ENCODE measurements at regions not wholly inside any gene's neighbourhood (a gene's known extent, or its start where the extent isn't known, plus 50 kb on each side); places are given as distances from the start of the nearest gene placed in this dataset.

GRCh38 chr2:82826437-82826836 is 1632.6 kb downstream of the SUCLG1 start:
- TF ChIP-seq CTCF (IDR thresholded peaks at IDR 0.05 in 2 of 3, conservative IDR thresholded peaks at IDR 0.05 in 1 of 3; ENCODE audit: control insufficient read depth in 2 of 3, extremely low read depth in 1 of 3, insufficient read depth in 1 of 3, low read depth in 3 of 3, low read length in 3 of 3) (no peak), CREB1 (IDR thresholded peaks at IDR 0.05; ENCODE audit: low read depth) (no peak), MYC (IDR thresholded peaks at IDR 0.05; ENCODE audit: insufficient read depth, insufficient read length, insufficient replicate concordance, low read length, severe bottlenecking) (no peak), HDGF (IDR thresholded peaks at IDR 0.05) (no peak), YY1 (IDR thresholded peaks at IDR 0.05; ENCODE audit: low read depth, low read length) (no peak)
- TF ChIP-seq, protein P1, sequence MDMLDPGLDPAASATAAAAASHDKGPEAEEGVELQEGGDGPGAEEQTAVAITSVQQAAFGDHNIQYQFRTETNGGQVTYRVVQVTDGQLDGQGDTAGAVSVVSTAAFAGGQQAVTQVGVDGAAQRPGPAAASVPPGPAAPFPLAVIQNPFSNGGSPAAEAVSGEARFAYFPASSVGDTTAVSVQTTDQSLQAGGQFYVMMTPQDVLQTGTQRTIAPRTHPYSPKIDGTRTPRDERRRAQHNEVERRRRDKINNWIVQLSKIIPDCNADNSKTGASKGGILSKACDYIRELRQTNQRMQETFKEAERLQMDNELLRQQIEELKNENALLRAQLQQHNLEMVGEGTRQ (IDR thresholded peaks at IDR 0.05; ENCODE audit: borderline replicate concordance, low read depth, low read length): no peak
